A204.1 (cell line): ENCODE measurements at regions not wholly inside any gene's neighbourhood (a gene's known extent, or its start where the extent isn't known, plus 50 kb on each side); places are given as distances from the start of the nearest gene placed in this dataset.
"Not testable (repeated sequence)": the region's sequence is repeated elsewhere in the genome, so short reads cannot be mapped to it uniquely, and the experiment has no call there.

Source experiments
- FAIRE-seq: peaks from 2 replicates; lab custom pipeline; 2012; peaks lifted over from hg19 to GRCh38; lab: Jason Lieb, UNC

DNA sequence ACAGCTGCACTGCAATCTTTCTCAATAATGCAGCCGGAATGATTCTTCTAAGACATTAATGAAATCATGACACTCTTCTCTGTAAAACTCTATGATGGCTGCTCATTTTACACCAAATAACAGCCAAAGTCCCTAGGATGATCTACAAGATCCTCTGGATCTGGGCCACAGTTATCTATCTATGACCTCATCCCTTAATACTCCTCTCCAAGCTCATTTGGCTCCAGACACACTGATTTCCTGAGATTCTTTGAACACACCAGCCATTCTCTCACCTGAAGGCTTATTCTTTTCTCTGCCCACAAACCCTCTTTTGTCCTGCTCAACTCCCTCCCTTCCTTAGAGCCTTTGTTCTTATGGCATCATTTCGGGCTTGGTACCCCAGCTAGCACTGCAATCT lies 577.4 kb upstream of the ANKRD30A start:
- FAIRE-seq, result no peak

GRCh38 chr10:36542493-36542892 lies 582.9 kb upstream of the ANKRD30A start:
- no peak for FAIRE-seq

DNA sequence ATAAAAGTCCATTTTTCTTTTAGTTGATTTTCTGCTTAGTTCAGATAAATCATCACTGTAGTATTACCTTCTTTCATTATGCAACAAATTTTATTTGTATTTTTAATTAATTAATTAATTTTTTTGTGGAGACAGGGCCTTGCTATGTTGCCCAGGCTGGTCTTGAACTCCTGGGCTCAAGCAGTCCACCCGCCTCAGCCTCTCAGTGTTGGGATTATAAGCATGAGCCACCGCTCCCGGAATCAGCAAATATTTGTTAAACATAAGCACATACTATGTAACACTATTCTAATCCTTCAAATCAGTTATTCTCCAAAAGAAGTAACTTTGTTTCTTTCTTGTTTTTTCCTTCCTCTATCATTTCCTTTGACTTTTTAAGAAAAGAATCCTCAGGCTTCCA lies 584.8 kb upstream of the ANKRD30A start:
- no peak for FAIRE-seq

GRCh38 chr10:36538953-36539586 lies 586.3 kb upstream of the ANKRD30A start:
- no peak for FAIRE-seq

DNA sequence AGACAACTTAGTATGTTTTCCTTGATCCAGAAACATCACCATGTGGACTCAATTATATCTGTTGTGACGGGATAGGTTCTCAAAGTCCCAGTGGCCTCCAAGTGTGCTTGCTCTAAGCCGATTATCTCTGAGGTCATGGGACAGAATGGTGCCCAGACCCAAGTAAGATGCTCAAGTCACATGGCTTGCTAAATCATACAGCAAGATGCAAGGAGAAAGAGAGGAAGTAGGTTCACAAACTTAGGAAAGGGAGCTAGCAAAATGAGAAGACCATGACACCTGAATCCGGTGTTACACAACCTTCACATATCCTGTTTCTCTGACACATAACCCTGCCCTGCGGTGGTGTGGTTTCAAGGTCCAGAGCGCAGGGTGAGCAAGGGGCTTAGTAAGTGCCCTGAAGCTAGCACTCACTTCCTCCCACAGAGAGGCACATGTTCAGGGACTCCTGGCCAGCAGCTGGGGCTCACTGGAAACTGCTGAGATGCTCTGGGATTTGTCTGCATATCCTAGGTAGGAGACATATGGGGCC lies 590.9 kb upstream of the ANKRD30A start:
- no peak for FAIRE-seq

DNA sequence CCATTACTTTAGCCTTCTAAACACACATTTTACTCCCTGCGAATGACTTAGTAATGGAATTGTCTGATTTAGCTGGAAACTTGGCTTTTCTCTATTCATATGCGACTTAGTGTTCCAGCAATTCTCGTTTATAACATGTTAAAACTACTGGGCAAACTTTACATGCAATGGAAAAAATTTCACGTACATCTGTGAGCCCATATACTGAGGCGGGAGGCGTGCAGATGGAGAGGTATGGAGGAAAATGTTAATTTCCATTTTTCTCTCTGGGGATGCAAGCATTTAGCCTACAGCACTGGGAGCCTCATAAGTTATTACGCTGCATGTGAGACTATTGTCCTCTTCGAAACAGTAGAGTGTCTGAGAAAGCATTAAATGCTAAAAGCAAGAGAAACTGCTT lies 591.5 kb upstream of the ANKRD30A start:
- FAIRE-seq, result no peak

DNA sequence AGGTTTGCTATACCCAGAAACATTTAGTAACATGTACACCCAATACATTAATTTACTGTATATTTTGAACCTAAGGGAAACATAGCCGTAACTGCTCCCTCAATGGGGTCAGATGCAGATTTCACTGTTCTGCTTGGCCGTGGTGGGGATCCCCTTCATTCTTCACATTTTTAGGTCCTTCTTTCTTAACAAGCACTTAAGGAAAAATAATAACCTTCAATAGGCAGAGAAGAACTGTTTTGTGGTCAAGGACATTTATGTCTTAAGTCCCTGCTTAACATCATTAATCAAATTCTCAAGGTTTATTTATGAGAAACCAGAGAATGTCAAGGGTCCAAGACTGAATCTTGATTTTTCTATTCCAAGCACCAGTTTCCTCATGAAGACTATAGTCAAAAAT lies 592.1 kb upstream of the ANKRD30A start:
- FAIRE-seq, result no peak

- FAIRE-seq, result no peak
Measured at GRCh38 chr10:36531621-36532020, 593.8 kb upstream of the ANKRD30A start.

DNA sequence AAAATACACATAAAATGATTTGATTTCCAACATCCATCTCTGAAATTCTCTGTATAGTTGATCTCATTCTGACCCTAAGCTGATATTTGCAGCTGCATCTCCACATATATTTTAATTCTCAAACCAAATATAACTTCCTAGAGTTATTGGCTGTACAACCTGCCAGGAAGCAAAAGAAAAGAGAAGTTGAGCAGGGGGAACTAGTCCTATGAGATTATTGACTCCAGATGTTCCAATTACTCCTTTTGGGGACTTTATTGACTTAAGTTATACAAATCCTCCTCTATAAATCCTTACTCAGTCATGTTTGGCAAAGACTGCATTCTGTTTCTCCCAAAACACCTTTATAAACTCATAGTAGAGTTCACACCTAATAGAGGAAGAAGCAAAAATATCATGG lies 599.4 kb upstream of the ANKRD30A start:
- FAIRE-seq, result no peak

DNA sequence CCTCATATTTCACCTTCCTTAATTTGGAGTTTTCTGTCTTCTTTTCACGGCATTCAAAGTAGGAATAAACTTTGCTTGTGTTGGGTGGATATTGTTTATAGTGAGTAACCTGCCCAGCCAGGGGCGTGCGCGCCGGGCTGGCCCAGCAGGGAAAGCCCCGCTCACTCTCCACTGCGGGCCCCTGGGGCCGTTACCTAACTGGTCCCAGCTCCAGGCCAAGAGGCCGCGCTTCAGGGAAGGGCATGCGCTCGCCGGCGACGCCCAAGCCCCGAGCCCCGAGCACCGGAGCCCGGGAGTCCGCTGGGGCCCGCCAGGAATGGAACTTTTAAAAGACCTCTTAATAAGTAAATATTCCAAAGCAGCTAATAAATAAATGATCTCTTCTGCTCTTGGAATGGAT lies 601.3 kb upstream of the ANKRD30A start:
- not testable (repeated sequence) for FAIRE-seq

DNA sequence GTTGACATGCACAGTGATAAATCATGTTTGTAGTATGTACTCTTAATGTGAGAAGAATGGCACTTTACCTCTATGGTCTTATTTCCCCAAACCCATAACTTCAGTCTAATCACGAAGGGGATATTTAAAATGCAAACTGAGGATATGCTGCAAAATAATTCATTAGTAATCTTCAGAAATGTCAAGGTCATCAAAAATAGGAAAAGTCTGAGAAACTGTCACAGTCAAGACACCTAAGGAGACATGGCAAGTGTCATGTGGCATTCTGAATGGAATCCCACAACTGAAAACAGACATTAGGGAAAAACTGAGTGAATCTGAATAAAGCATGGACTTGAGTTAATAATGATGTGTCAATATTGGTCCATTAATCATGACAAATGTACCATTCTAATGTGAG lies 605.5 kb upstream of the ANKRD30A start:
- no peak for FAIRE-seq

GRCh38 chr10:36516281-36516680 lies 609.1 kb upstream of the ANKRD30A start:
- FAIRE-seq, result no peak

DNA sequence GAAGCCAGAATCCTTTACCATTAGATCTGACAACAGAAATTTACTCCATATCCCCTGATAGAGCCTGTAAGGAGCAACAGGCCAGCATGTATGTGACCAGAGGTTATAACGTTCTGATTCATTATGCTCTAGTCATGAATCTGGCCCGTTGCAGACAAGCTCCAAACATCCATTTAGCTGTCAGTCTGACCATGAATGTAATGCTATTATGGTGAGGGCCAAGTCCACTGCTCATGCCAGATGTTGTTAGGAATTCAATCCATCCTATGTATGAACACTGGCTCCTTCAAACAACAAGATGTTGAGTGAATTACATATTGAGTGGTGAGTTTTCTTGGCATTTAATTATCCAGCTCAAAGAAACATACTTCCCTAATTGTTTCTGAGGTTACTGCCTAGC lies 610.1 kb upstream of the ANKRD30A start:
- no peak for FAIRE-seq

GRCh38 chr10:36507715-36508114 lies 617.7 kb upstream of the ANKRD30A start:
- FAIRE-seq, result no peak

DNA sequence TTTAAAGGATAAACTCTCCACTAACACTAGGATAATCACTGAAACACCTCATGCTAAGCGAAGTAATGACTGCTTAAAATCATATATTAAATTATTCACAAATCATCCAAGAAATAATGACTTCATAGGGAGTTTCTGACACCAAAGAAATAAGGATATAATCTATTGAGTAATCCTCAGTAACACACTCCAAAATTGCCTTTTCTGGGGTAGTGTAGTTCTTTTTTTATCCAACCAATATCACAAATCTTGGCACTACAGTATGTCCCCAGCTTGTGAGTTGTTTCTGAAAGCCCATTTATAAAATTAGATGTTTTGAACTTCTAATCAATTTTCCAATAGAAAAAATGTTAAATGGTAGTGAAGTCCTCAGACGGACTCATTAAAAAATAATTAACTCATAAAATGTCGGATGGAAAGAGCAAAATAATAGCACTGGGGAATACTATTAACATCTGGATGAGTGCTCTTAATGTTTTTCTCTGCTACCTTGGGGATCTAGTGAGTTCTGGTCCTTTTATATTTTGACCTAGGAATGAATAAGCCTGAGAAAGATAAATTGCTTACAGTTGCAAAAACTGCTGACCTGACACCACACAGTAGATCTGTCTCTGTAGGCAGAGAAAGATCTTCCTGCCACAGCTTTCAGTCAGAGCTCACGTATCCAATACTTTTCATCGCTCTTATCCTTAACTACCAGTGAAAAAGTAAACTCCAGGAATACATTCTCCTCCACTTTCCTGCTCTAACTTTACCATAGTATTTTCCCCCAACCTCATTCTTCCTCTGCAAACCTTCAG lies 618.5 kb upstream of the ANKRD30A start:
- FAIRE-seq, result no peak

DNA sequence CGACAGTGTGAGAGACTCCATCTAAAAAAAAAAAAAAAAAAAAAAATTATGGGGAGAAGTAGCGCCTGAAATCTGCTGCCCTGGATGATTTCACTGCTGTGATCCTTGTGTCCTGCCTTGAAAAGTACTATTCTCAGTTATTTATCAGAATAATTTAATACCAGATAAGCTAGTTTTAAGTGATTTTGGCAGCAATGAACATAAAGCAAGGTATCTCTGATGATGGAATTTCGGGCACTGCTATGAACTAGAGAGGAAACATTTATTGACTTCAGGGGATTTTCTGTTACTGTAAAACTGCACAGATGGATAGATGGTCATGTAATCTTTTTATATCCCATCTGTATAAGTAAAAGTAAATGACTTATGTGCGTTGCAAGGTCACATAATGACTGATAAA lies 619.1 kb upstream of the ANKRD30A start:
- no peak for FAIRE-seq

GRCh38 chr10:36504758-36505157 lies 620.6 kb upstream of the ANKRD30A start:
- no peak for FAIRE-seq

DNA sequence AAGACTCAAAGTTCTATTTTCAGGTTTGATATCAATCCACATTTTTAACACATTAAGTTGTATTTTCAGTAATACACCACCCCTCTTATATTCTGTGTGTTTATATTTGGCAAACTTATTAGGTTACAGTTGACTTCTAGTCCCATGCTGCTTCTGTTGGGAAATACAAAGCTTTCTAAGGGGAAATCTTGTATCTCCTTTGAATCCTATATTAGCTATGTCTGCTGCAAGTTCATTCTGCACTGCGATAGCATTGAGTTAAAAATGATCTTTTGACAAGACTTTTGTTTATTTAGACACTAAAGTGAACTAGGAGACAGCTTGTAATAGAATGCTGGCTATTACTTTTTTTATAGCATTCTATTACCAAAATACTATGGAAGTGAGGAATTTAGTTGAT lies 625.1 kb upstream of the ANKRD30A start:
- FAIRE-seq, result no peak

DNA sequence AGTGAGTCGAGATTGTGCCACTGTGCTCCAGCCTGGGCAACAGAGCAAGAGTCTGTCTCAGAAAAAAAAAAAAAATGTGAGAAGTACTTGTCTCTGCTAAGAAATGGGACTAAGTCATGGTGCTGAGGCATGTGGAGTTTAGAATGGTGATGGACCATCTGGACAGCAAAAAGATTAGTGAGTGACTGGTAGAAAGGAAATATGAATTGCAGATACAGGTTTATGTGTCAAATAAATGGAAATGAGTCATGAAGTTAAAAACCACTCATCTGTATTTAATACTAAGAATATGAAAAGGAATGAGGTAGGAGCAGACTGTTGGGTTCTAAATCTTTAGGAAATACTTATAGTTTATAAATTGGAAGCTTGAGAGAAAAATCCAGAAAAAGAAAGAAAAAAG lies 625.7 kb upstream of the ANKRD30A start:
- no peak for FAIRE-seq

- no peak for FAIRE-seq
Measured at GRCh38 chr10:36496758-36497157, 628.6 kb upstream of the ANKRD30A start.

DNA sequence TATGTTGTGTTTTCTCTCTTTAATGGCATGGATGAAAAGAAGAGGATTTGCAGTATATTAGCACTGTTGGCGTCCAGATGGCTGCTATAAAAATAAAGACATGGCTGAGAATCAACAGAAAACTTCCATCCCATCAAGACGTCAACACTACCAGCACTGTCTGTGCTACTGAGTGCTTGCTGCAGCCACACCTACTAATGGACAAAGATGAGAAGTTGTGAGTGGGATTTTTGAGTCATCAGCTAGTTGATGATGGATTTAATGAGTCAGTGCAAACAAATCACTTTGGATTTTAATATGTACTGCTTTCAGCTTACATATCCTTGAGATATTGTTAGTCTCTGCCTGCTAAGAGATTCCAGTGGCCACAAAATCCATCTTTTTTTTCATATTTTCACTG lies 631.0 kb upstream of the ANKRD30A start:
- no peak for FAIRE-seq

DNA sequence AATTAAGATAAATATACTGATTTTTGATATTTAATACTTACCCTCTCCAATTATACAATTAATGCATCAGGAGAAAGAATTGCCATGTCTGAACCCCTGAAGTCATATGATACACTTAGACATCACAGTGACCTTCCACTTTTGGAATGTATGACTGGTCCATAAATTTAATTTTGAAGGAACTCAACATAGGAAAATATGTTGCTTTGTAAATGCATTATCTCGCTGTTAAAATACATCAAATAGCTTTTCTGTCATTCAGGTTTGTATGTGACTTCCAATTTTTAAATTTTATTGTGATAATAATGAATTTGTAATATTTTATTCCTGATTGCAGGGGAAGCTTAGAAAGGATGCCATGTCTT lies 631.9 kb upstream of the ANKRD30A start:
- FAIRE-seq, result no peak

DNA sequence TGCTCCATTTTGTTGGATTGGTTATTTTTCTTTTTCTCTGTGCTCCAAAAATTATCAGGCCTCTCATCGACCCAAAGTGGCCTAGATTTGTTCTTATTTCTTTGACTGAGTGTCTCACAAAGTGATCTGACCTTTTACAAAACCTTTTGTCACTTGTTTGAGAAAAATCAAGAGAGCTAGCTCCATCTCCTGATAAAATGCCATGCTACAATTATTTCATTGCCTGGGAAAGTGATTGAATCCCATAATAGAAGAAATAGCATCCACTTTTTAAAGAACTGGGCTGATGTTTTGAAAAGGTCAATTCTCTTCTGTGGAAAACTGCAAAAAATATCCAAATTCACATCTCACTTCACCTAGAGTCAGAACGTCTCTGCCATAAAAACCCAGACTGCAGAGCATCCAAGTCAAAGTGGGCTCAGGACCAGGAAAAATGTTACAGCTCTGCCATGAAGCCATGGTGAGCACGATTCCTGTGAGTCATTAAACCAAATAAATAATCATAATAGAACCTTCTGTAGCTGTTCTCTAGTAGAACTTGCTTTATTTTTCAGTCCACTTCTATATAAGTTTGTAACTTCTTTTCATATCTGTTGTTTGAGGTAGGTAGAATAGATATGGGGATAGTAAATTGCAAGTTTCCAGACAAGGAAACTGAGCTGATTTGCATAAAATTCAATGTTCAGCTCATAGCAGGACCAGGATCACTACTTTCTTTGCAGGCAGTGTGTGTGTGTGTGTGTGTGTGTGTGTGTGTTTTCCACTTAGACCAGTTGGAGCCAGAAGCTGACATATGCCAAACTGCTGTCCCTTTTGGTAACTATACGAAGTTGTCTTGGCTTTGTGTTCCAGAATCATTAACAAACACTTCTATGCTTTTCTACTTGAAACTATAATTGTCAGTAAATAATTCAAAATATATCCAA lies 632.5 kb upstream of the ANKRD30A start:
- FAIRE-seq, result no peak
